Muscle of leg (tissue), 3 donors: ENCODE measurements at regions not wholly inside any gene's neighbourhood (a gene's known extent, or its start where the extent isn't known, plus 50 kb on each side); places are given as distances from the start of the nearest gene placed in this dataset.
"Not testable (repeated sequence)": the region's sequence is repeated elsewhere in the genome, so short reads cannot be mapped to it uniquely, and the experiment has no call there.

ENCODE experiments used
- DNase-seq: peaks from one replicate; pipeline ENCODE4 v3.0.0; 2013
- H3K27ac ChIP-seq: one replicate; pipeline ENCODE4 v1.5.1; 2013; ENCODE audit warnings: mild to moderate bottlenecking, low read length, control low read depth
- H3K27me3 ChIP-seq: one replicate; pipeline ENCODE4 v1.6.1; 2013; ENCODE audit warnings: low read length; ENCODE audit not compliant: control insufficient read depth, insufficient read depth
- H3K36me3 ChIP-seq: one replicate; pipeline ENCODE4 v1.6.1; 2013; ENCODE audit warnings: low read length; ENCODE audit not compliant: control insufficient read depth, insufficient read depth
- H3K4me1 ChIP-seq: one replicate; pipeline ENCODE4 v1.6.1; 2013; ENCODE audit warnings: low read length; ENCODE audit not compliant: control insufficient read depth, insufficient read depth
- H3K4me3 ChIP-seq: one replicate; pipeline ENCODE4 v1.5.1; 2013; ENCODE audit warnings: low read length, control low read depth
- H3K9me3 ChIP-seq: replicated peaks from 2 replicates; pipeline ENCODE4 v1.6.1; 2013; ENCODE audit warnings: low read depth, low read length; ENCODE audit not compliant: control insufficient read depth
- WGBS: methylation state at CpG from one replicate; pipeline ENCODE4 v1.1.5; 2013; ENCODE audit warnings: missing lambda C conversion rate; ENCODE audit not compliant: insufficient coverage; 5-methylcytosine and 5-hydroxymethylcytosine counted together

DNA sequence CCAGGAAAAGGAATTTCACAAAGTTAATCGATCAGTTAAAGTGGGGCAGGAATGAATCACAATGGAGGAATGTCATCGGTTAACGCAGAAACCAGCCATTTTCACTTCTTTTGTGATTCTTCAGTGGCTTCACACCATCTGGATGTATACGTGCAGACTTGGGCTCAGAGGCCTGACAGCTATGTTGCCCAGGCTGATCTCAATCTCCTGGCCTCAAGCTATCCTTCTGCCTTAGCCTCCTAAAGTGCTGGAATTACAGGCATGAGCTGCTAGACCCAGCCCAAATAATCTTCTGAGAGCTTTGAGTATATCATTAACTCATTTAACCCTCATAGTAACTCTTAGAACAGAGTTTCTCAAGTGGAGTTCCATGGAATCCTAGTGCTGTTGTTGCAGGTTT lies 126.5 kb upstream of the VANGL1 start:
- 97% methylated on average over 3 of the region's 4 CpGs for WGBS
- Histone ChIP-seq H3K9me3 (no peaks in the 10 kb centered on the region), H3K4me1 (no peaks in the 10 kb centered on the region), H3K4me3 (no peak overlapping the region), H3K36me3 (no peaks in the 10 kb centered on the region), H3K27me3 (no peaks in the 10 kb centered on the region), H3K27ac (no peak overlapping the region)
- DNase-seq = no peak

DNA sequence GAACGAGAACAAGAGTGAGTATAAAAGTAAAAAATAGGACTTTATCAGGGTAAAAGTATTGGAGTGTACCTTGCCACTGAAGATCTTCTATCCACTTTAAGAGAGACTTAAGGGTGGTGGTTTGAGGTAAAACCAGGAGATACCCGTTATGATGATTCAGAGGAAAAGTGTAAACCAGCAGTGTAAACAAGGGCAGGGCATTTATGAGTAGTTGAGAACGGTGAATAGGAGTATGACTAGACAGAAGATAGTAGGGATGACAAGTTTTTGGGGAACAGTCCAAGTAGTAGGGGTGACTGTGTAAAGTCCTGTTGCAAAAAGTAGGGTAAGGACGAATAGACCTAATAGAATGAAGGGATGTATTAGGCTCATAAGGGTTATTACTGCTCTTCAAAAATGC lies 131.5 kb upstream of the VANGL1 start:
- not testable (repeated sequence) for H3K27me3 ChIP-seq, H3K9me3 ChIP-seq, H3K27ac ChIP-seq, DNase-seq, H3K4me1 ChIP-seq, H3K4me3 ChIP-seq, H3K36me3 ChIP-seq
- WGBS = 97% methylated on average over 4 of the region's 4 CpGs

DNA sequence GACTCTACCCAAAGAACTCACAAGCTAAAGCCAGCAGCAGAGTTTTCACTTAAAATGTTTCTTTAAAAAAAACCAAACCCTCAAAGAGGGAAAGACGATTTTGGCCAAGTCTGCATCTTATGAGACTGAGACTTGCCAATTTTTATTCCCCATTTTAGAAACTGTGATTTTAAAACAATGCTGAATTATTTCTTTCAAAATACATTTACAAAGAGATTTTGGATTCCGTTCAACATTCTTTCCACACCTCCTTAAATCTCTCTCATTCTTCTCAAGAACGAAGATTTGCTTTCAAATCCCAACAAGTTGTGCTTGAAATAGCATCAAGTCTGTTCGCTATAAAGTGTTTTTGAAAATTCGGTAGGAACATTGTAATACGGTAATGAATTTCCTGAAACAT lies 133.9 kb upstream of the VANGL1 start:
- DNase-seq = peak; percentile 94
- Histone ChIP-seq H3K4me3 (no peak overlapping the region), H3K36me3 (no peaks in the 10 kb centered on the region), H3K9me3 (no peaks in the 10 kb centered on the region), H3K27ac (peak overlapping the region; percentile 16), H3K27me3 (no peaks in the 10 kb centered on the region), H3K4me1 (peaks cover 6% of the 10 kb centered on the region)
- no CpG with 5 or more reads among the region's 6 CpGs for WGBS

DNA sequence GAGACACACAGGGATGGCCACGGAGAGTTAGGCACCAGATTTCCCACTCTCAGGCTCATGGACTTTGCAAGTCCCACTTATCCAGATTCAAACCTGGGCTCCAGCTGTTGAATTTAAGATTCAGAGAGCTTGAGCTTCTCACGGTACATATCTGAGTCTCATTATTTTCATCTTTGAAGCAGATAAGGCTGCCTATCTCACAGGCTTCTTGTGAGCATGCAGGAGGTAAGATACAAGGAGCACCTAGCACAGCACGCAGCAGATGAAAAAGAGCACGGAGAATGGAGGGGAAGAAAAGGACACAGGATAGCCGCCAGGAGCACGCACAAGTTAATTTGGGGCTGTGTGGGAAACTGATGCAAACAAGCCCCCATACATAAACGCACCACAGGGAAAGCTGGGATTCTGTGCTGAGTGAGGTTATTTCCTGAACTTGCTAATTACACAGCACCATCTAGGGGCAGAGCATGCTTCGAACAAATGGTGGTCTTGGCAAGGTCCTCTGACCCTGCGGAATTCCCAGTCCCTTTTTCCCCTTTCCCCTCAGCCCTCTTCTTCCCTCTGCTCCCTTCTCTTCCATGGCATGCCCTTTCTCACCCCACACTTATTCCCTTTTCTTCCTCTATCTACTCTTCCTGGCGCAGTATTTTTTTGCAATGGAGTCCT lies 134.7 kb upstream of the VANGL1 start:
- WGBS = 4% methylated on average over 4 of the region's 10 CpGs
- Histone ChIP-seq H3K27ac (peak overlapping the region; percentile 16), H3K4me1 (peaks cover 6% of the 10 kb centered on the region), H3K4me3 (no peak overlapping the region), H3K36me3 (no peaks in the 10 kb centered on the region), H3K27me3 (no peaks in the 10 kb centered on the region), H3K9me3 (no peaks in the 10 kb centered on the region)
- peak; percentile 62 for DNase-seq

DNA sequence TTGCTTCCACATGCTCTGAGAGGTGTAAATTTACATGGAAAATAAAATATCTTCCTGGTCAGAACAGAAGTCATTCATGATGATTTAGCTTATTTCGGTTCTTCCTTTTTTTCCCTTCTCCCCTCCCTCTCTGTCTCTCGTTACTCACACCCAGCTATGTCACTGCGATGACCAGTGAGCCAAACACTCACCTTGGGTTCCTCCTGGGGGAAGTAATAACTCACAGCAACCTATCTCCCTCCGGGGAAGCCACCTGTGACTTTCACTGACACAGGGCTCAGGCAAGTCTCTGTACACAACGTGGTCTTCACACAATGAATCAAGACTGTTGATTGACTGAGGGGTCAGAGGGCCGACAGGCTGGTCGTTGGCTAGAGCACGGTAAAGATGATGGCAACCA lies 135.3 kb upstream of the VANGL1 start:
- WGBS = 46% methylated on average over 6 of the region's 8 CpGs
- Histone ChIP-seq H3K27ac (no peak overlapping the region), H3K4me1 (peaks cover 6% of the 10 kb centered on the region), H3K36me3 (no peaks in the 10 kb centered on the region), H3K27me3 (no peaks in the 10 kb centered on the region), H3K9me3 (no peaks in the 10 kb centered on the region), H3K4me3 (no peak overlapping the region)
- DNase-seq = no peak

DNA sequence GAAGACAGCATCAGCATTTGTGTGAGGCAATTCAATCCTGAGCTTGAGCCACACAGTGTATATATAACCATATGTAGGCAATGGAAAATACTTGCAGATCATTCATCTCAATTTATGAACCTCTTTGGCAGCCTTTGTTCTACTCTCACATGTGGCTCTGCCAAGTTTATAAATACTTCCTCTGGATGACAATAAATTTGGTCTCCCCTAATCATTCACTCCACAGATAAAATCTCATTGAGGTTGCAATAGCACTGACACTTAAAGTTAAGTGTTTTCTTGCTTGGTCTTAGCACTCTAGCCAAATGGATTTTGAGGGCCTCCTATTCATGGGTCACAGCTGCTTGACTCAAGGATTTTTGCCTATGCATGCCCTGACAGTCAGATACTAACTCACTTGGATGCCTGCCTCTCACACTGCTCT lies 136.6 kb upstream of the VANGL1 start:
- Histone ChIP-seq H3K27ac (no peak overlapping the region), H3K4me1 (peaks cover 6% of the 10 kb centered on the region), H3K4me3 (no peak overlapping the region), H3K36me3 (no peaks in the 10 kb centered on the region), H3K9me3 (no peaks in the 10 kb centered on the region), H3K27me3 (no peaks in the 10 kb centered on the region)
- peak; percentile 78 for DNase-seq

DNA sequence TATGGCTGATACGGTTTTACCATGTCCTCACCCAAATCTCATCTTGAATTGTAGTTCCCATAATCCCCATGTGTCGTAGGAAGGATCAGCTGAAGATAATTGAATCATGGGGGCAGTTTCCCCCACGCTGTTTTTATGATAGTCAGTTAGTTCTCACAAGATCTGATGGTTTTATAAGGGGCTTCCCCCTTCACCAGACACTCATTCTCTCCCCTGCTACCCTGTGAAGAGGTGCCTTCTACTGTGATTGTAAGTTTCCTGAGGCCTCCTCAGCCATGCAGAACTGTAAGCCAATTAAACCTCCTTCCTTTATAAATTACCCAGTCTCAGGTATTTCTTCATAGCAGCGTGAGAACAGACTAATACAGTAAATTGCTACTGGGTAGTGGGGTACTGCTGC lies 139.6 kb upstream of the VANGL1 start:
- no CpG with 5 or more reads among the region's 4 CpGs for WGBS
- not testable (repeated sequence) for H3K27ac ChIP-seq, H3K9me3 ChIP-seq, DNase-seq, H3K4me1 ChIP-seq, H3K4me3 ChIP-seq, H3K36me3 ChIP-seq, H3K27me3 ChIP-seq

DNA sequence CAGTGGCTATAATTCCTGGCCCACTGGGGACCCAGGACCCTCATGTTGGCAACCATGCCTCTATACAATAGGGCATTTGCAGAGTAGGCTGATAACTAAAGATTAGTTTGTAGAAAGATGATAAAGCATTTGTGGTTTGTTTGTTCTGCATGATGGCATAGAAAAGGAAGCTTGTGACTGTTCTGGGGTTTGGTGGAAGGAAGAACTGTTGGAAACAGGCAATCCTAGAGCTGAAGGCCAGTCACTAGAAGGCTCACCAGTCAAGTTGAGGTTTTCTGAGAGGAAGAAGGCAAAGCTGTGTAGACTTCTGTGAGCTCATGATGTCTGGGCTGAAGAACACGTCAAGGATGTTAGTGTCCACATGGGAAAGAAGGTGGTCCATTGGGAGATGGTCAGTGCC lies 140.3 kb upstream of the VANGL1 start:
- H3K36me3 ChIP-seq = no peaks in the 10 kb centered on the region
- H3K4me1 ChIP-seq = no peaks in the 10 kb centered on the region
- H3K4me3 ChIP-seq = no peak overlapping the region
- no peak overlapping the region for H3K27ac ChIP-seq
- no peaks in the 10 kb centered on the region for H3K27me3 ChIP-seq
- 100% methylated on average over 1 of the region's 1 CpG for WGBS
- no peak for DNase-seq
- no peaks in the 10 kb centered on the region for H3K9me3 ChIP-seq

DNA sequence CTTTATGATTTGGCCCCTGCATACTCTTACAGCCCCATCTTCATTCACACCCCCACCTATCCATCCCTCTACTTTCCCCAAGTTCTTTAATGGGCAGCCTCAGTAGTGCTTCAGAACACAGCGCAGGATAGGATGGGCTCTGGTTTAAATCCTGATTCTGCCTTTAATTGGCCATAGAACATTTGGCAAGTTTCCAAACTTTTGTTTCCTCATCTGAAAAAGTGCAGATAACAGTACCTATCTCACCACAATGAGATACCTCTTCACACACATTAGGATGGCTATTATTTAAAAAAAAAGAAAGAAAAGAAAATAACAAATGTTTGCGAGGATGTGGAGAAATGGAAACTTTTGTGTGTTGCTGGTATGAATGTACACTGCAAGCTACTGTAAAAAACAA lies 142.5 kb upstream of the VANGL1 start:
- H3K27ac ChIP-seq = peak overlapping the region; percentile 51
- no peak overlapping the region for H3K4me3 ChIP-seq
- H3K27me3 ChIP-seq = no peaks in the 10 kb centered on the region
- WGBS = no CpG with 5 or more reads among the region's 2 CpGs
- H3K4me1 ChIP-seq = no peaks in the 10 kb centered on the region
- H3K36me3 ChIP-seq = no peaks in the 10 kb centered on the region
- no peak for DNase-seq
- H3K9me3 ChIP-seq = no peaks in the 10 kb centered on the region

DNA sequence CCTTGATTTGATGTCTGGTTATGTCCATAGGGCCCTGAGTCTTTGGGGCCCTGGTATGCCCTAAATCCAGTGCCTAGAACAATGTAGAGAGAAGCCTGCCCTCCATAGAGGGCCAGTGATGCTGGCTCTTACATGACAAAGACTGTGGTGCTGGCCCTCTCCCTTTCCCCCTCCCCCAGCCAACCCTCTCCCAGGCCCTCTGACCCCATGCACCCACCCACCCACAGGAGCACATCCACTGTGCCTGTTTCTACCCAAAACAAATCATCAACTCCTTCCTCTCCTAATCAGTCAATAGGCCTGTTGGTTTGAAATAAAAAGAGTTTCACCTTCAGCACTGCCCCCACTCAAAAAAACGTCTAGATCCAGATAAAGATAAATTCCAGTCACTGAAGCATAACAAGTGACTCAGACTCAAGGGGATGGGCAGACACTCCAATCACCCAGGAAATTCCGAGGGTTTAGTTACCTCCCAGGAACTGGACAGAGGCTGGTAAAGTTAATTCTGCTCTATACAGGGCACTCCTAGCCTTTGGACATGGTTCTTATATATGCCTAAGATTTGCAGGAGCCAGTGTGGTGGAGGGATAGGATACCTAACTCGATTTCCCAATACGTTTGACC lies 144.8 kb upstream of the VANGL1 start:
- Histone ChIP-seq H3K27me3 (no peaks in the 10 kb centered on the region), H3K27ac (no peak overlapping the region), H3K9me3 (no peaks in the 10 kb centered on the region), H3K36me3 (no peaks in the 10 kb centered on the region), H3K4me1 (no peaks in the 10 kb centered on the region), H3K4me3 (no peak overlapping the region)
- 40% methylated on average over 1 of the region's 4 CpGs for WGBS
- no peak for DNase-seq

DNA sequence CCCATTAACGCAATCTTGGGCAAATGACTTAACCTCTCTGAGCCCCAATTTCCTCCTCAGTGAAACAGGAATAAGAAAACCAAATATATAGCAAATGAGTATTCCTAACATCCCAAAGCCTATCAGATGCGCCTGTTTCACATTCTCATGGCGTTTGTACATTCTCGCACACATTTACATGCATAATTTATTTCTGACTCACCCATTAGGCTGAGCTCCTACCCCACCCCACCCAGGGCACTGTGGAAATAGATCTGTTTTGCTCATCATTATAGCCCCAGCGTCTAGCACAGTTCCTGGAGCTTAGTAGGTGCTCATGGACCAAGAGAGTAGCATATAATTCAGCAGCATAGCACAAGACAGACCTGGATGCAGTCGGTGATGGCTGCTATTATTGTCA lies 146.1 kb upstream of the VANGL1 start:
- Histone ChIP-seq H3K36me3 (no peaks in the 10 kb centered on the region), H3K27me3 (no peaks in the 10 kb centered on the region), H3K4me3 (no peak overlapping the region), H3K4me1 (no peaks in the 10 kb centered on the region), H3K9me3 (no peaks in the 10 kb centered on the region), H3K27ac (no peak overlapping the region)
- 65% methylated on average over 4 of the region's 6 CpGs for WGBS
- DNase-seq = no peak
